ENCODE measurements at regions not wholly inside any gene's neighbourhood (a gene's known extent, or its start where the extent isn't known, plus 50 kb on each side); places are given as distances from the start of the nearest gene placed in this dataset.
"Not testable (repeated sequence)": the region's sequence is repeated elsewhere in the genome, so short reads cannot be mapped to it uniquely, and the experiment has no call there.

DNA sequence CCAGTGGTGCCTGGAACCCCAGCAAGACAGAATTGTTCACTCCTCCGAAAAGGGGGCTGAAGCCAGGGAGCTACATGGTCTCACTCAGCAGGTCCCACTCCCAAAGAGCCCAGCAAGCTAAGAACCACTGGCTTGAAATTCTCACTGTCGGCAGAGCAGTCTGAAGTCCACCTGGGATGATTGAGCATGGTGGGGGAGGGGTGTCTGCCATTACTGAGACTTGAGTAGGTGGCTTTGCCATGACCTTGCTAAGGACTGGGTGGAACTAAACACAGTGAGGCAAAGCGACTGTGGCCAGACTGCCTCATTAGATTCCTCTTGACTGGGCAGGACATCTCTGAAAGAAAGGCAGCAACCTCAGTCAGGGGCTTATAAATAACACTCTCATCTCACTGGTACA, 122.6 kb upstream of the ZC4H2 start:
- Mint-ChIP-seq H3K27ac (no peak overlapping the region), H3K36me3 (ENCODE audit: low read depth) (peaks cover 71% of the 10 kb centered on the region), H3K4me3 (no peak overlapping the region), H3K9me3 (peaks cover 44% of the 10 kb centered on the region), H3K4me1 (ENCODE audit: low read depth) (peaks cover 4% of the 10 kb centered on the region), H3K27me3 (peaks cover 4% of the 10 kb centered on the region)
- no peak for DNase-seq

DNA sequence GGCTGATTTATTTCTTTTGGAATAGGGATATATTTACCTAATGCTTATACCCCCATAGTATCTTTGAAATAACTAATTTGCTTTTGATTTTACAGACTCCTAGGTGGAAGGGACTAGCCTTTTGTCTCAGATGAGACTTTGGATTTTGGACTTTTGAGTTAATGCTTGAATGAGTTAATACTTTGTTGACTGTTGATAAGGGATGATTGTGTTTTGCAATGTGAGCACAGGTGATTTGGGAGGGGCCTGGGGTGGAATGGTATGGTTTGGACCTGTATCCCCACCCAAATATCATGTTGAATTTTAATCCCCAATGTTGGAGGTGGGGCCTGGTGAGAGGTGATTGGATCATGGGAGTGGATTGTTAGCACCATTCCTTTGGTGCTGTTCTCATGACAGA, 117.4 kb upstream of the ZC4H2 start:
- no peak for DNase-seq

DNA sequence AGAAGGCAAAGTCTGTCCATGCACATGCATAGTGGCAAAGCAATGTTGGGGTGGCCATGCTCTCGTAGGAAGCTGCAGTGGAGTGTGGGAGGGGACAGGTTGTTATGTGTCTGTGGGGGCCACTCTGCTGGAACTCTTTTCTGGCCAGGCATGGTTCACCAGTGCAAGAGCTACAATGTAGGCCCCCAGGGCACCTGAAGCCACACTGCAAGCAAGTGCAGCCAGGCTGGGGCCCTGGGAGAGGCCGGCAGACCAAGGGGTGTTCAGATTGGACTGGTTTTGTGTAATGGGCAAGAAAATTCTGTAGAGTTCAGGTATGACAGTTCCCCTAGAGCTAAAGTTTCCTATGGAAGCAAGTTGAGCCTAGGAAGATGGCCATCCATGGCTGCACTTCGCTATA, 97.0 kb upstream of the ZC4H2 start:
- no peaks in the 10 kb centered on the region for H3K4me1 Mint-ChIP-seq (ENCODE audit: low read depth)
- no peak overlapping the region for H3K27ac Mint-ChIP-seq
- no peak for DNase-seq
- H3K4me3 Mint-ChIP-seq = no peak overlapping the region
- H3K36me3 Mint-ChIP-seq (ENCODE audit: low read depth) = peaks cover 99% of the 10 kb centered on the region
- H3K27me3 Mint-ChIP-seq = peaks cover 31% of the 10 kb centered on the region
- peaks cover 50% of the 10 kb centered on the region for H3K9me3 Mint-ChIP-seq

More for the DNA sequence above, 117.4 kb upstream of the ZC4H2 start:
- H3K4me3 Mint-ChIP-seq = no peak overlapping the region
- H3K27me3 Mint-ChIP-seq = peaks cover 4% of the 10 kb centered on the region
- H3K9me3 Mint-ChIP-seq = peaks cover 22% of the 10 kb centered on the region
- peaks cover 4% of the 10 kb centered on the region for H3K4me1 Mint-ChIP-seq (ENCODE audit: low read depth)
- peaks cover 82% of the 10 kb centered on the region for H3K36me3 Mint-ChIP-seq (ENCODE audit: low read depth)
- no peak overlapping the region for H3K27ac Mint-ChIP-seq

- Mint-ChIP-seq H3K27me3 (peaks cover 24% of the 10 kb centered on the region), H3K27ac (no peak overlapping the region), H3K9me3 (peaks cover 49% of the 10 kb centered on the region), H3K4me3 (no peak overlapping the region), H3K36me3 (ENCODE audit: low read depth) (peaks cover 99% of the 10 kb centered on the region), H3K4me1 (ENCODE audit: low read depth) (no peaks in the 10 kb centered on the region)
- no peak for DNase-seq
Observed at GRCh38 chrX:65072590-65072989, 96.3 kb upstream of the ZC4H2 start.

DNA sequence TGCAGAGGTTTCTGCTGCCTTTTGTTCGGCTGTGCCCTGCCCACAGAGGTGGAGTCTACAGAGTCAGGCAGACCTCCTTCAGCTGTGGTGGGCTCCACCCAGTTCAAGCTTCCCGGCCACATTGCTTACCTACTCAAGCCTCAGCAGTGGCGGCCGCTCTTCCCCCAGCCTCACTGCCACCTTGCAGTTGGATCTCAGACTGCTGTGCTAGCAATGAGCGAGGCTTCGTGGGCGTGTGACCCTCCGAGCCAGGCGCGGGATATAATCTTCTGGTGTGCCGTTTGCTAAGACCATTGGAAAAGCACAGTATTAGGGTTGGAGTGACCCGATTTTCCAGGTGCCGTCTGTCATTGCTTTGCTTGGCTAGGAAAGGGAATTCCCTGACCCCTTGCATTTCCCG, 82.4 kb upstream of the ZC4H2 start:
- H3K27me3 Mint-ChIP-seq = peaks cover 20% of the 10 kb centered on the region

DNA sequence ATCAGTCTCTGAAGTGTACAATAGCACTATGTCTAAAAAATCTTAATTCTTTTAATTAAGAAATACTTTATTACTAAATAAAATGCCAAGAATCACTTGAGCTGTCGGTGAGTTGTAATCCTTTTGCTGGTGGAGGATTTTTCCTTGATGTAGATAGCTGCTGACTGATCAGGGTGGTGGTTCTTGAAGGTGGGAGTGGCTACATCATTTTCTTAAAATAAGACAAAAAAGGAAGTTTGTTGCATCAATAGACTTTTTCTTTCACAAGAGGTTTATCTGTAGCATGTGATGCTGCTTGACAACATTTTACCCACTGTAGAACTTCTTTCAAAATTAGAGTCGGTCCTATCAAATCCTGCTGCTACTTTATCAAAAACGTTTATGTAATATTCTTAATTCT, 68.8 kb upstream of the ZC4H2 start:
- no peak overlapping the region for H3K27ac Mint-ChIP-seq
- H3K9me3 Mint-ChIP-seq = peaks cover 17% of the 10 kb centered on the region
- H3K4me1 Mint-ChIP-seq (ENCODE audit: low read depth) = no peaks in the 10 kb centered on the region
- DNase-seq = no peak
- H3K27me3 Mint-ChIP-seq = no peaks in the 10 kb centered on the region
- H3K4me3 Mint-ChIP-seq = no peak overlapping the region
- peaks cover 21% of the 10 kb centered on the region for H3K36me3 Mint-ChIP-seq (ENCODE audit: low read depth)

More for the DNA sequence above, 82.4 kb upstream of the ZC4H2 start:
- DNase-seq; H3K27ac Mint-ChIP-seq; H3K4me3 Mint-ChIP-seq; H3K4me1 Mint-ChIP-seq (ENCODE audit: low read depth): not testable (repeated sequence)
- H3K9me3 Mint-ChIP-seq = peaks cover 18% of the 10 kb centered on the region
- H3K36me3 Mint-ChIP-seq (ENCODE audit: low read depth) = peaks cover 88% of the 10 kb centered on the region

DNA sequence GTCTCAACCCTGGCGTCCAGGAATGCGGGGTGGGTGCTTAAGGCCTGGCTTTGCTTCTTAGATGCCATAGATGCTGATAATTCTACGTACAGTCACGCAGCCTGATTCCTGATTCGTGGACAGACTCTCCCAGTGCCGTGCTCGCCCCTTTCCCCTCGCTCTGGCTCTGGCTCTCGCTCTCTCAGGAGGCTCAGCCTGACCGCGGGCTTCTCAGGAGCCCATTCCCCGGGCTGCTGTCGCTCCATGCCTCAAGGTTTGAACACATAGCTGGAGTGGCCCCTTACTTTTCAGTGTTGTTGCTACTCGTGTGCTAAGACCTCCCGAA, 59.2 kb upstream of the ZC4H2 start:
- Mint-ChIP-seq H3K9me3 (no peaks in the 10 kb centered on the region), H3K36me3 (ENCODE audit: low read depth) (peaks cover 5% of the 10 kb centered on the region), H3K27ac (peak overlapping the region; percentile 90), H3K27me3 (peaks cover 12% of the 10 kb centered on the region), H3K4me3 (peak overlapping the region; percentile 86), H3K4me1 (ENCODE audit: low read depth) (peaks cover 26% of the 10 kb centered on the region)
- DNase-seq = no peak

DNA sequence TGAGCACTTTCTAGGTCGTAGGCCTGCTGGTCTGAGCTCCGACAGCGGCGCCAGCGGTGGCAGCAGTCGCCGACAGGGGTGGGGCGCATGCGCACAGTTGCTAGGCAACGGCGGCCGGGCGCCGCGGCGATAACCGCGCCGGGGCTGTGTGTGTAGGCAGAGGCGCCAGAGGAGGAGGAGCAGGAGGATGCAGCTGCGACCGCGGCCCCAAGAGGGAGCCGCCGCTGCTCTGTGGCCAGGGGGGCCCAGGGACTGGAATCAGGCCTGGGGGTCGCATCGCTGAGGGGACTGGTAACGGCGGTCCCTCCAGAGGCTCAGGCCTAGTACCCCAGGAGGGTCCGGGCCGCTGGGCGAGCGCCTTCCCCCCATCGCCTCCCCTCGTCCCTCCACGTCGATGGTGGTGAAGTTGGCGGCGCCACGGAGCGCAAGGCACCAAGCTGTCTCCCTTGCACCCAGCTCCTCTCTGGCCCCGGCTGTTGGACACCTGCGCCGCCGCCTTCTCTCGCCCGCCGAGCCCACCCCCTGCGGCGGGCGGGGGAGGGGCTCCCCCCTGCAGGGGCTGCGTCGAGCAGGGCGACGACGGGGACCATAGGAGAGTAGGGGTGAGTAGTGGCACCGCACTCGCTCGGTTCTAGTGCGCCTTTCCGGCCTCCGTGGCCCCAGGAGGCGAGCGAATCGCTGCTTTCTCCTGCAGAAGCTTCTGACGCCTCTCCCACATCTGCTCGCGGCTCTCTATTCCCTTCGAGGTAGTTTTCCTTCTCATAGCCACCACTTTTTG, 58.6 kb upstream of the ZC4H2 start, which contains the start of gene ZC3H12B:
Gene ZC3H12B, plus strand, starts transcription at position 159 of the 778 bp plus-strand sequence.
- Mint-ChIP-seq H3K27ac (peak within 1 kb of the TSS; percentile 96), H3K27me3 (peaks cover 12% of the 10 kb centered on the region), H3K4me3 (peak within 1 kb of the TSS; percentile 86), H3K4me1 (ENCODE audit: low read depth) (peaks cover 26% of the 10 kb centered on the region), H3K9me3 (no peaks in the 10 kb centered on the region), H3K36me3 (ENCODE audit: low read depth) (peaks cover 5% of the 10 kb centered on the region)
- DNase-seq = peak; percentile 88

DNA sequence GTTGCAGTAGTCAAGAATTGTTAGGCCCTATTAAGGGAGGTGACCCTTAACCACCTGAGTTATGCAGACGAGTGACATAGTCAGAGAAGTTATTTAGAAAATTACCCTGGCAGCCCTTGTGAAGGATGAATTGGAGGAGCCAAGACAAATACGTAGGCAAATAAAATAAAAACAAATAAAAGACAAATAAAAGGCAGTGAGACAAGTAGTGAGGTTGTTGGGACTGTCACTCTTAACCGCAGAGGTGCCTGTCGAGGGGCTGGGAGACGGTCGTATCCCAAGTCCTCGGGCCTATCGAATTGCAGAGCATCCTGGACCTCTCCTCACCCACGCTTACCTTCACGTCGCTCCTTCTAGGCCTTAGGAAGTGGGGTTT, 58.0 kb upstream of the ZC4H2 start:
- DNase-seq = no peak
- peaks cover 25% of the 10 kb centered on the region for H3K4me1 Mint-ChIP-seq (ENCODE audit: low read depth)
- H3K27me3 Mint-ChIP-seq = peaks cover 12% of the 10 kb centered on the region
- peak overlapping the region; percentile 86 for H3K4me3 Mint-ChIP-seq
- peak overlapping the region; percentile 96 for H3K27ac Mint-ChIP-seq
- H3K9me3 Mint-ChIP-seq = no peaks in the 10 kb centered on the region
- H3K36me3 Mint-ChIP-seq (ENCODE audit: low read depth) = peaks cover 5% of the 10 kb centered on the region
